NCI-H82 treated with DMSO at 0.1 percent for 48 hours (cell line): ENCODE measurements at regions not wholly inside any gene's neighbourhood (a gene's known extent, or its start where the extent isn't known, plus 50 kb on each side); places are given as distances from the start of the nearest gene placed in this dataset.
"Not testable (repeated sequence)": the region's sequence is repeated elsewhere in the genome, so short reads cannot be mapped to it uniquely, and the experiment has no call there.

Source experiments
- DNase-seq: peaks from one replicate; lab custom pipeline; 2025; ENCODE audit not compliant: unreplicated experiment; lab: John Stamatoyannopoulos, UW

DNA sequence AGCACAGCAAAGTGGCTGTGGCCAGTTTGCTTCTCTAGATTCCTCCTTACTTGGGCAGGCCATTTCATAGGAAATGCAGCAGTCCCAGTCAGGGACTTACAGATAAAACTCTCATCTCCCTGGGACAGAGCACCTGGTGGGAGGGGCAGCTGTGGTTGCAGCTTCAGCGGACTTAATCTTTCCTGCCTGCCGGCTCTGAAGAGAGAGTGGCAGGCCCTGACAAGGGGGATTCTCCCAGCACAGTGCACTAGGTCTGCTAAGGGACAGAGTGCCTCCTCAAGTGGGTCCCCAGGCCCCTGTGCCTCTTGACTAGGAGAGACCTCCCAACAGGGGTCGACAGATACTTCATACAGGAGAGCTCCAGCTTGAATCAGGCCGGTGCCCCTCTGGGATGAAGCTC is 1649.1 kb downstream of the LRRC4C start:
- DNase-seq = no peak

DNA sequence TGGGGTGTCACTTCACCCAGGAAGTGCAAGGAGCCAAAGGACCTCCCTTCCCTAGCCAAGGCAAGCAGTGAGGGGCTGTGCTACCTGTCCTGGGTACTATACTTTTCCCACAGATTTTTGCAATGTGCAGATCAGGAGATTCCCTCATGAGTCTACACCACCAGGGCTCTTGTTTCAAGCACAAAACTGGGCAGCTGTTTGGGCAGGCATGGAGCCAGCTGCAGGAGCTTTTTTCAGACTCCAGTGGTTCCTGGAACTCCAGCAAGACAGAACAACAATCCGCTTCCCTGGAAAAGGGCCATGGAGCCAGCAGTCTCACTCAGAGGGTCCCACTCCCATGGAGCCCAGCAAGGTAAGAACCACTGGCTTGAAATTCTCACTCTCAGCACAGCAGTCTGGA is 1649.6 kb downstream of the LRRC4C start:
- no peak for DNase-seq

DNA sequence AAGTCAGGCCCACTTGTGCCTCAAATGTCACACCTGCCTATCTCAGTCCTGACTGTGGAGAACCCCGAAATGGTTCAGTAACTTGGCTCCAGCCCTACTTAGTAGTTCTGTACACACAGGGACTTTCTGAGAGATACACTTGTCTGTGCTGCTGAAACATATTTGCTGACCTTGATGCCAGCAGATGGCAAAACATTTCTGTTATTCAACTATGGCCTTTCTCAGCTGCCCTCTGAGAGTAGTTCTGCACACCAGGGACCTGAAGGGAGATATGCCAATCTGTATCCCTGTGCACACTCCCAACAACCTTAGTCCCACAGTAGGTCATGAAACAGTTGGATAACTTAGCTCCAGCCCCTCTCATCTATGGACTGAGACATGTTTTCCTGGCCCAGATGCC is 1651.5 kb downstream of the LRRC4C start:
- no peak for DNase-seq

DNA sequence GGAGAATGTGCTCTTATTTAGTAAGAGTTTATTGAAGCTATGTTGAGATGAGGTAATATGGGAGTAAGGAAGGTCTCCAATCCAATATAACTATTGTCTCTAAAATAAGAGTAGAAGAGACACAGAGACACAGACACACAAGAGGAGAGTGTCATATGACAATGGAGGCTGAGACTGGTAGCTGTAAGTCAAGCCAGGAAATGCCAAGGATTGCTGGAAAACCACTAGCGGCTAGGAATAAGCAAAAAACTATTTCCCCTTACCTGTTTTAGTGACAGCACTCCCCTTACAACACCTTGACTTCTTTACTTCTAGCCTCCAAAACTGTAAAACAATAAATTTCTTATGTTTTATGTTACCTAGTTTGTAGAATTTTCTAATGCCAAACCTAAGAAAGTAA is 1652.8 kb downstream of the LRRC4C start:
- DNase-seq = no peak

DNA sequence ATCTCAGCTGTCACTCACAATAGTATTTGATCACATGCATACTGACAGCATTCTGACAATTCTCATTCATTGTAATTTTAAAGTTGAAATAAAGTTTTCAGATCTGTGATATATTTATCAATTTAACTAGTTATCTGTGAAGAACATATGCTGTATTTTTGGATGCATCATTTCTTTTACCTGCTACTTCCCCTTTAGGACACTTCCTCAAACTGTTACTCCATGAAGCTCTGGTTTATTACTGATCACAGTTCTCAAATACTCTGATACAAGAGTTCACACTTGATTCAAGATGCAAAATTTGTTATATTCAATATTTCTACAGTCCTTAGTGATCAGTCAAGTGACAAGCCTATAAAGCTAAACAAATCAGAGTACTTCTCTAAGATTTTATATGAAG is 1655.2 kb downstream of the LRRC4C start:
- no peak for DNase-seq

DNA sequence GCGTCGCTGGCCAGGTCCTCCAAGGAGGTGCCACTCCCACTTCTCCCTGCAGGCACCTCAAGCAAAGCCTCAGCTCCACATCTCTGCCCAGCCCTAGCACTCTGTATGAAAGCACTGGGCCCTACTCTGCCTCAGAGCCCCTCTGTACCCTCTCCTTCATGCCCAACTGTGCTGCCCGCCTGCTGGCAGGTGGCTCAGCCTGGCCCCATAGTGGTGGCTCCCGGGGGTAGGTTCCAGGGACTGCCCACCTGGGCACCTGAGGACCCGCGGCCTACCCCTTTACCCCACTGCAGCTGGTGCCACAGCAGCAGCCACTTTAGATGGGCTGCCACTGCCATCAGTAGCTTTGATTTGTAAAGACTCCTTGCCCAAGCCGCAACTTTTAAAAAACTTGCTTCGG is 1672.8 kb downstream of the LRRC4C start:
- no peak for DNase-seq

DNA sequence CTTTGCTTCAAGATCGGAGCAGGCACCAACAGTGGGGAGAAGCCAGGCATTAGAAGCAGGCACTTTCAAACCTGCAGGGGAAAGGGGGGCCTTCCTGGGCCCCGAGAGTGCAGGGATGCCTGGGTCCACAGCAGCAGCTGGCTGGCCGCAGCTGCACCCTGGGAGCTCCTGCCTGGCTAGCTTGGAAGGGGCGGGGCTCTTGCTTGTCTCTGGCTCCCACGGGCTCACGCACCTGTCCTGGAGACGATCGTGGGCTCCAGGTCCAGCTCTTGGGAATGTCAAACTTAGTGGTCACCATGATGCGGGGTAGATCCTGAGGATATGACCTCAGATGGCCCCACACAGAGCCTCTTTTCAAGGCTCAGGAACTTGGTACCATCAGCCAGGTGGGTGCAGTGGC is 1673.2 kb downstream of the LRRC4C start:
- DNase-seq = no peak

DNA sequence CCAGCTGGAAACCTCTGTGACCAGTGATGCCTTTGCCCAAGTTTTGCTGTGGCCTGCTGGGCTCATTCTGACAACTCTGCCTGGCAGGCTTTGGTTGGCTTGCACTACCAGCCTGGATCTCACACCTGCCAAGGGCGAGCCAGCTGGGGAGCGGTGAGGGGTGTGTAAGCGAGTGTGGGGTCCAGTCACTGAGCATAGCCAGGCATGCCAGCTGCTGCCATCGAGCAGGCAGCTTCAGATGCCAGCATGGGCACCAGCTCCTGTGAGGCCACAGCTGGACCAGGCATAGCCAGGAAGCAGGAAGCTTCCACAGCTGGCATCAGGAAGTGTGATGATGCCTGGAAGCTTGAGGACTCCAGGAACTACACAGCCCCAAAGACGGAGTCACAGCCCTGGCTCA is 1674.6 kb downstream of the LRRC4C start:
- DNase-seq = no peak

DNA sequence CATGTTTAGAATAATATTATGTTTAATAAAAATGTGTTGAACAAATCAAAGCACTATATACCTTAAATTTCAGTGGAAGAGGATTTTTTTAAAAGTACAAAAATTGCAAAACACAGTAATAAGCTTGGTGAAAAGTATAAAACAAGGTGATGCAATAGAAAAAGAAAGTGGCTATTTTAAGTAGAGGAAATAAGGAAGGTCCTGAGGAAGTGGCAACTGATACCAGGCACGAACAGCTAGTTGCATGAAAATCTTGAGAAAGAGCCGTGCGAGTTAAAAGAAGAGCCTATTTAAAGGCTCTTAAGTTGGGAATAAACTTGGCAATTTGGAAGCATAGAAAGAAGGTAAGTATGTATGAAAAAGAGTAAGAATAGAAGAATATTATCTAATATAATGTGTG is 1679.3 kb downstream of the LRRC4C start:
- no peak for DNase-seq

DNA sequence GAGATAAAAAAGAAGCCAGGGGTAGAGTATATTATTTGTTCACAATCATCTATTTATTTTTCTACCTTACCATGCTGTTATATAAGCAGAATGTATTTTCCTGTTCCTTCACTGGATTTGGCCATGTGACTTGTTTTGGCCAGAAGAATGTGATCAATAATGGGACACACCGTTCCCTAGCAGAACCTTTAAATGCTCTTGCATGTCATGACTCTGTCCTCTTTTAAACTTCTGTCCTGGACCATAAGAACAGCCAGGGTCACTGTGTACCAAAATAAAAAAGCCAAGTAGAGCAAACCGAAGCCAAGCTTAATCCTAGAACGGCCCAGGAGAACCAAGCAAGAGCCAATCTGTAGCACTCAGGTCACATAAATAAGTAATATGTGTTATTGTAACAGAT is 1682.4 kb downstream of the LRRC4C start:
- DNase-seq = no peak

DNA sequence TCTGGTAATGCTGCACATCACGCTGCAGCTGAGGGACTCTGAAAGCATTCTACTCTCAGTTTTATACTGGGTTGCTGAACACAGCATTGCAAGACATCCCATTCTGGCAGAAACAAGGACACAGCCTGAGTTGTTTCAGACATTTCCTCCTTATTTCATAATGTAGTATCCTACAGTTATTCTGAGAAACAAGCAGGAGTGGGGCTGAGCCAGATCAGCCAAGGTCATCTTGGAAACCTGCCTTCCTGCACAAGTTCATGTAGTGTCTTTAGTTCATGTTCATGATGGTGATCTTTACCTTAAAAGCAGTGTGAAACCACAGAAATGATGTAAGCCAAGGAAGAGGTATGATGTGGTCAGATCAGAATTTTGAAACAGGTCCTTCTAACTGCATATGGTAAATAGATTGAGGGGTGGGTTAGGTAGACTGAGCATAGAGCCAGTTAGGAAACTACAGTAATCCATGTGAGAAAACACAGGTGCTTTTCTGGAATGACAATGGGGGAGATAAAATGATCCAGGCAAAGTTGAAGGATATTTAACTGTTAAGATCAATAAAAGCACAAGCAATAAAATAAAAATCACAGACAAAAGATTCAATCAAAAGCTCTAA is 1686.8 kb downstream of the LRRC4C start:
- no peak for DNase-seq

DNA sequence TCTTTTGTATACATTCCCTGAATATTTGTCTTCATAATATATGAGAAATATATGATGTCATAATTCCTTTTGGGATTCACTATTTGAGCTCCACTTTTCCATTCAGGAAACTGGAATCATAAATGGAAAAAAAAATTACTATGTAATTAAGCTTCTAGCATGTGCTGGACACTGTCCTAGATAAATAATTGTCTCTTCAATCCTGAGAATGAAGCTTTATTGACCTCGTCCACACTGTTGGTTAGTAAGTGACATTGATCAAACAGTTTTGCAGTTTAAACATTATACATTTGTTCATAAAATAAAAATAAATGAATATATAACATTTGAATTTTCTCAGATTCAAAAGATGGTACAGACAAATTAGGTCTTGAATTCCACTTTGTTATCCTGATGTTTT is 1691.2 kb downstream of the LRRC4C start:
- DNase-seq = no peak

DNA sequence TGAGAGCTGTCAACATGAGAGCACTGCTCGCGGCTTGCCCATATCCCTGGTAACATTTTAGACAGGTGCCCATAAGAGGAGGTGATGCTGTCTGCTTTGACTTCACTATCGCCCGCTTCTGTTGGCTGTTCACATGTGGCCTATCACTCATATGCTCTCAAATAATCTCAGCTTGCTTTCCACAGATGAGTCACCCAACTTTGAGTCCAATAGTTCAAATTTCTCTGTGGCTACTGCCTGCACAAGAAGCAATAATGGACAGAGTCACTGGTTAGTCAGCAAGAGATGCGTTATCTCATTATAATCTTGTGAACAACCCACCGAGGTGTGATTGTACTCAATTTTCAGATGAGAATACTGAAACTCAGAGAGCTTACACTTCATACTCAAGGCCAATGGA is 1714.1 kb downstream of the LRRC4C start:
- no peak for DNase-seq

DNA sequence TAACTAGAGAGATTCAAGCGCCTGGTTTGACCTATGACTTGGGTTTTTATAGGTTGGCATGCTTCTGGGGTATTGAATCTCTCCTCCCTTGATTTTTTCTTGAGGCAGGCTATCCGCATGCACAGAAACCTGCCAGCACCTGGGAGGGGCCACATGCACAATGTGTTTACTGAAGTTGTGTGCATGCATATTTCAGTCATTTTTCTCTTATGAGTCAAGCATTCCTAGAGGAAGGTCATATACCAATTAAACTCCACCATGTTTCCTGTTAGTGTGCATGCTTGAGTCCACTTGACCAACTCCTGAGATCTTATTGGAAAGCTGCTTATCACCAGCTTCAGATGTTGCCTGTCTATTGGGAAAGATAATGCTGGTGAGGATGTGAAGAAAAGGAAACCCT is 1718.4 kb downstream of the LRRC4C start:
- no peak for DNase-seq

DNA sequence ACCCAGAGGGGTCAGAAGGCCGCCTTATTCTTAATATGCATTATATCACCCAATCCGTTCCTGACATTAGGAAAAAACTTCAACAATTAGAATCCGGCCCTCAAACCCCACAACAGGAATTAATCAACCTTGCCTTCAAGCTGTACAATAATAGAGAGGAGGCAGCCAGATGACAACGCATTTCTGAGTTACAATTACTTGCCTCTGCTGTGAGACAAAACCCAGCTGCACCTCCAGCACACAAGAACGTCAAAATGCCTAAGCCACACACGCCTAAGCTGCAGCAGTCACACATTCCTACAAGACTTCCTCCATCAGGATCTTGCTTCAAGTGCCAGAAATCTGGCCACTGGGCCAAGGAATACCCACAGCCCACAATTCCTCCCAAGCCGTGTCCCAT is 1723.1 kb downstream of the LRRC4C start:
- DNase-seq = not testable (repeated sequence)

DNA sequence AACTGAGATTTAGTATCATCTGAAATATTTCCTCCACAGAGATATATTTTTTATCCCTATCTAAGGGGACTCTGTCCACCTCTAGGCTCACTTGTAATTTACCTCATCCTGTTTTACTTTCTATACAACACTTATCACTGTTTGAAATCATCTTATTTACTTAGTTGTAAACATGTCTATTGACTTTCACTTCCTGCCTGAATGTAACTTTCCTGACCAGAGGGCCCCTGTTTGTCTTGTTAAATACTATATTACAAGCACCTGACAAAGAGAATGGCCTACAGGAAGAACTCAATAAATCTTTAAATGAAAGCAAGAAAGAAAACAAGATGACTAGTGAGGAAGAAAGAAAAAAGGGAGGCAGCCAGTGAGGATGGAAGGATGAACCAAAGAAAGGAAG is 1727.5 kb downstream of the LRRC4C start:
- no peak for DNase-seq

DNA sequence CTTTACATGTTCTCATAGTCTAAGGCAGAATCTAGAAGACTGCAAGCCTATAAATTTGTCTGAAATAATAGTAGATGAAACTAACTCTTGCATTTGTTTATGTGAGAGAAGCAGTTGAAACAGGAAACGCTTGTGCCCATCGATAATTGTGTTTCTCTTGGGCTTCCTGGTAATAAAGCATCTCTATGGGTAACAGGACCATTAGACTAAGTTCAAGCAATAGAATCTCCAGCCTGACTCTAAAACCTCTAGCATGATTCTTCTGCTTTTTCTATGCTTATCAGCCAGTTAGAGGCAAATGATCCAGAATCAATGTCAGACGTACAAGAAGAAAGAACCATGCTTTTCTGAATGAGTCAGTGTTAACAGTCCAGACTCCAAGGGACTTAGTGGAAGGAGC is 1734.4 kb downstream of the LRRC4C start:
- no peak for DNase-seq

DNA sequence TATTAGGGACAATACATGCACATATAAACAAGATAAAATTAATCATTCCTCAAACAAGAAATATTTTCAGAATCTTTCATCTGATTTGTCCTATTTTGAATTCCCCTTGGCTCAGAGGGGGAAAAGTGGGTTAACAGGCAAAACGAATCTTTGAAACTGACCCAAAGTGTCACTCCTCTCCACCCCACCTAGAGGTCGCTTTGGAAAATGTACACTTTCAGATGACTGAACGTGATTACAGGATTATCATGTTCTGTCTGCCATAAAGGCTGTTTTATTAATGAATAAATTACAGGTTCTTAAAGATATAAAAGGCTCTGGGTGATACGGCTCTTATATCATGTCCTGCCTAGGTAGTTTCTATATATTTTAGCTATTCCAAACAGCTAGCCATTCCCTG is 1735.0 kb downstream of the LRRC4C start:
- DNase-seq = no peak

DNA sequence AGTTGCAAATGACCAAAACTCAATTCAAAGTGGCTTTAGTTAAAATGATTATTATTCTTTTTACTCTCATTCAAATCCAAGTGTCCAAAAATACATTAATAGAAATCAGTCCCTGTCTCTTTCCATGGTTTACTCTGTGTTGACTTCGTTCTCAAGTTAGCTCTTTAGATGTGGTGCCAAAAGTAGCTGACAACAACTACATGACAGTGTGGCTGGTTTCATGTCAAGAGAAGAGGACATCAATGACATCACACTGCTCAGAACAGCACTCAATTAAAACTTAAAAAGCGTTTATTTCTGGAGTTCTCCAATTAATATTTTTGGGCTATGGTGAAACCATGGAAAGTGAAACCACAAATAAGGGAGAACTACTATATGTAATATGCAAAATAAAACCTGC is 1746.9 kb downstream of the LRRC4C start:
- DNase-seq = no peak

DNA sequence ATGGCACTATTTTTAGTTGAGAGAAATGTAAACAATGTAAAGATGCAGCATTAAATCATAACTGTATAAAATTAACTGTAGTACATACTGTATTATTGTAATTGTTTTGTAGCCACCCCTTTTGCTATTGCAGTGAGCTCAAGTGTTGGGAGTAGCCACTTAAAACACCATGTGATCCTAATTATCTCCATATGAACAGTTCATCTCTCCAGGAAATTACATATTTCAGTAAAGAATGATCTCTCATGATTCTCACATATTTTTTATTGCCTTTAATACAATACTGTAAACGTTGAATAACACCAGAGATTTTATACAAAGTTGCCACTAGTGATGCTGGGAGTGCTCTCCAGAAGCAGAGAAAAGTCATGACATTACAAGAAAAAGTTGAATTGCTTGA is 1768.6 kb downstream of the LRRC4C start:
- DNase-seq = no peak

DNA sequence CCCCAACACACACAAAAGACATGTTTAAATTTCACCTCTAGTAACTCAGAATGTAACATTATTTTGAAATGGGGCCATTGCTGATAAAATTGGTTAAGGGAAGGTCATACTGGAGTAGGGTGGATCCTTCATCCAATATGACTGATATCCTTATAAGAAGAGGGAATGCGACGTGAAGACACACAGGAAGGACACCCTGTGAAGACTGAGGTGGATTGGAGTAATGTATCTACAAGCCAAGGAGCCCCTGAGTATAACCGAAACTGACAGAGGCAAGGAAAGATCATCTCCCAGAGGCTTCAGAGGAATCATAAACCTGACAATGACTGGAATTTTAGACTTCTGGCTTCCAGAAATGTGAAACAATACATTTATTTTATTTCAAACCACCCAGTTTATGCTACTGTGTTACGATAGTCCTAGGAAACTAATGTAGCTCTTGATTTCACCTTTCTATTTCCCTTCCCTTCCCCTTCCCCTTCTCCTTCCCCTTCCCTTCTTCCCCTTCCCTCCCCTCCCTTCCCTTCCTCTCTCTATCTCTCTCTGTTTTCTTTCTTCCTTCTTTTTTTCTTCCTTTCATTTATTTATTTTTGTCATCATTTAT is 1775.4 kb downstream of the LRRC4C start:
- no peak for DNase-seq

DNA sequence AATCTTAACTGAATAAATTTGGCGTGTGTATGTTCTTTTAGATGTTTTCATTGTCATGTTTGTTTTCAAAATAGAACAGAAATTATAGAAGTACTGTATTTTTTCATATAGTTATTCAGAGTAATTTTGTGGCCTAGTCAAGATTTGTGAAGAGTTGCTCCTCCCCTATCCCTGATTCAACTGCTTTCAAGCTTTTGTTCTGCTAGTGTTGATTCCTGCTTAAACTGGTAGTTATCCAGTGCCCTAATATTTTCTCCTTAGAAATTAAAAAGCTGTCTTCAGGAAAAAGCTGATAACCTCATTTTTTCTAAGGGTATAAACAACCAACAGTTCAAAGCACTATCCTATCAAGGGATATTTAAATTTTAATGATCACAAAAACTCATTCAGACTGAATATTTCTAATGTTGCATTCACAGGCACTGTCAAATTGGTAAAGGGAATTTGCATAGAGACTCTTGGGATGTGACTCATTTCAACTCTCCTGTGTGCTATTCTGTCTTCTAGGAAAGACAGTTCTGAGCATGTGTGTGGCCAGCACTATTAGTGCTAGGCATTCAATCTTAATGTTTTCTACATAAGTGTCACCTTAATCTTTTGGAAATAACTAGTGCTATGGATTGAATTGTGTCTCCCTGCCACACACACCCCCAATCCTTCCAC is 1776.0 kb downstream of the LRRC4C start:
- DNase-seq = no peak

DNA sequence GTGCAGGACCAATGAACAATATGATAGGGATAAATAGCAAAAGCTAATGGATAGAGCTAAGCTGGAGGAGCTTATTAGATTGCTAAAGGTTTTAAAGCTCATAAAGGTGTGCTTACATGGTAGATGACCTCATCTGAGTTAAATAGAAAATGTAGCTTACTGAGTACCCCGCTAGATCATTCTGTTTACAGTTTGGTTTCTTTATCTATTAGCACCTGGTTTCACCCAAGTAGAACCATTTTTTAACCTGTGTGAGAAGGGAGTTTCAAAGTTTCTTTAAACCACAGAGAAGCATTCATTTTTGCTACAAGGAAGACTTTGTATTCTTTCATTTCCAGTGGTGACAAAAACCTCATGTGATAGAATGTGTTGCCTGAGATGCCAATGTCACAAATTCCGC is 1778.0 kb downstream of the LRRC4C start:
- DNase-seq = no peak
